HUES64 (cell line): ENCODE measurements at regions not wholly inside any gene's neighbourhood (a gene's known extent, or its start where the extent isn't known, plus 50 kb on each side); places are given as distances from the start of the nearest gene placed in this dataset.
"Not testable (repeated sequence)": the region's sequence is repeated elsewhere in the genome, so short reads cannot be mapped to it uniquely, and the experiment has no call there.

Experiments
- H3K27ac ChIP-seq: 2 replicates; pipeline ENCODE4 v1.7.0; 2013; ENCODE audit warnings: low read depth, low read length, inconsistent platforms
- H3K27me3 ChIP-seq: 2 replicates; pipeline ENCODE4 v1.6.1; 2013; ENCODE audit warnings: mild to moderate bottlenecking, low read length; ENCODE audit not compliant: insufficient read depth
- H3K36me3 ChIP-seq: 2 replicates; pipeline ENCODE4 v1.6.1; 2013; ENCODE audit warnings: mild to moderate bottlenecking, low read length; ENCODE audit not compliant: insufficient read depth
- H3K4me1 ChIP-seq: 2 replicates; pipeline ENCODE4 v1.6.1; 2013; ENCODE audit warnings: mild to moderate bottlenecking, low read length, moderate library complexity; ENCODE audit not compliant: insufficient read depth
- H3K4me3 ChIP-seq: 2 replicates; pipeline ENCODE4 v1.5.1; 2013; ENCODE audit warnings: mild to moderate bottlenecking, low read length, moderate library complexity
- H3K9ac ChIP-seq: 2 replicates; pipeline ENCODE4 v1.6.1; 2013; ENCODE audit warnings: mild to moderate bottlenecking, low read depth, low read length
- H3K9me3 ChIP-seq: 2 replicates; pipeline ENCODE4 v1.6.1; 2013; ENCODE audit warnings: low read depth, low read length; ENCODE audit not compliant: insufficient read depth
- WGBS: fragments of 150-250, 120-280 bp; methylation state at CpG from one replicate; pipeline ENCODE4 v1.1.7; 2013; ENCODE audit warnings: missing lambda C conversion rate; 5-methylcytosine and 5-hydroxymethylcytosine counted together

DNA sequence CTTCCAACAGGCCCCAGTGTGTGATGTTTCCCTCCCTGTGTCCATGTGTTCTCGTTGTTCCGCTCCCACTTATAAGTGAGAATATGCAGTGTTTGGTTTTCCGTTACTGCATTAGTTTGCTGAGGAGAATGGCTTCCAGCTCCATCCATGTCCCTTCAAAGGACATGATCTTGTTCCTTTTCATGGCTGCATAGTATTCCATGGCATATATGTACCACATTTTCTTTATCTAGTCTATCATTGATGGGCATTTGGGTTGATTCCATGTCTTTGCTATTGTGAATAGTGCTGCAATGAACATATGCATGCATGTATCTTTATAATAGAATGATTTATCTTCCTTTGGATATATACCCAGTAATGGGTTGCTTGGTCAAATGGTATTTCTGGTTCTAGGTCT lies 109.5 kb upstream of the PELI2 start:
- not testable (repeated sequence) for H3K9me3 ChIP-seq
- WGBS: 92% methylated on average over 3 of the region's 3 CpGs

GRCh38 chr14:56023661-56024081 lies 94.5 kb upstream of the PELI2 start:
- no peaks in the 10 kb centered on the region for H3K36me3 ChIP-seq
- H3K4me1 ChIP-seq: no peaks in the 10 kb centered on the region; the same call in 1 of the 2 replicates
- H3K27me3 ChIP-seq: no peaks in the 10 kb centered on the region
- H3K4me3 ChIP-seq: no peak overlapping the region
- peaks cover 13% of the 10 kb centered on the region for H3K9me3 ChIP-seq
- H3K9ac ChIP-seq: no peak overlapping the region
- WGBS: 83% methylated on average over 2 of the region's 2 CpGs
- no peak overlapping the region for H3K27ac ChIP-seq

More for the DNA sequence above, 109.5 kb upstream of the PELI2 start:
- not testable (repeated sequence) for H3K4me3 ChIP-seq, H3K27ac ChIP-seq, H3K36me3 ChIP-seq, H3K27me3 ChIP-seq, H3K9ac ChIP-seq
- H3K4me1 ChIP-seq: peaks cover 24% of the 10 kb centered on the region

GRCh38 chr14:56025191-56025590 lies 93.0 kb upstream of the PELI2 start:
- Histone ChIP-seq H3K4me1 (no peaks in the 10 kb centered on the region; the same call in 1 of the 2 replicates), H3K9me3 (peaks cover 9% of the 10 kb centered on the region), H3K4me3 (no peak overlapping the region), H3K27me3 (no peaks in the 10 kb centered on the region), H3K27ac (no peak overlapping the region), H3K9ac (no peak overlapping the region), H3K36me3 (no peaks in the 10 kb centered on the region)
- WGBS: 94% methylated on average over 3 of the region's 3 CpGs

DNA sequence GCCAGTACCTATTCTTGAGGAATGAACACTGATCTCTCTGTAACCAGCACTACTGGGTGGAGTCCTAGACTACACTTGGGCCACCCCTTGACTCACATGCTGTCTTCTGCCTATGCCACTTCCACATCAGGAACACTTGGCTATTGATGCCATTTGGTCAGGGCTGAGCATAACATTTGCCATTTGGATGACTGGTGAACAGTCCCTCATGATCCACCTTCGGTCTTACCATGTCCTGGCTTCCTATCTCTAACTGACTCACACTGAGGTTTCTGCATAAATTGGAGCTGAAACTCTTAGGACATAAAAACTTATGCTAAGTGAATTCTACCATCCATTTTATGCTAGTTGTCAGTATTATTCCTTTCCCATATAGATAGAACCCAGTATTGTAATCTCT lies 91.7 kb upstream of the PELI2 start:
- Histone ChIP-seq H3K4me1 (no peaks in the 10 kb centered on the region; the same call in 1 of the 2 replicates), H3K4me3 (no peak overlapping the region), H3K27ac (no peak overlapping the region), H3K36me3 (no peaks in the 10 kb centered on the region), H3K27me3 (no peaks in the 10 kb centered on the region), H3K9me3 (no peaks in the 10 kb centered on the region), H3K9ac (no peak overlapping the region)
- WGBS: 97% methylated on average over 1 of the region's 1 CpG

DNA sequence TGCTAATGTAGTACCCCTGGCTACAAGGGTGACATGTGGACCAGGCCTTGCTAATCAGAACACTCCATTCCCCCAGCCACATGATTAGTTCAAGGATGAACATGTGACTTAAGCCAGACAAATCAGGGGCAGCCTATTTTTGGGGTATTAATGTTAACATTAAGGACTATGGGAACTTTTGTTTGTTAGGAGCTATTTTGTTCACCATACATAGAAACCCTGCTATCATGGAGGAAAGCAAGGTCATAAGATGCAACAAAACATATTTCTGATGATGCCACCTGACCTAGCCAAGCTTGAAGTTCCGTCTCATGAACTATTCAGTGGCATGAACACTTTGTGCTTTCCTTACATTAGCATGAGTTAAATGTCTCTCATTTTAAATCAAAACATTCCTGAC lies 90.8 kb upstream of the PELI2 start:
- H3K4me1 ChIP-seq: no peaks in the 10 kb centered on the region; the same call in 1 of the 2 replicates
- no peak overlapping the region for H3K27ac ChIP-seq
- 90% methylated on average over 1 of the region's 1 CpG for whole genome bisulfite sequencing
- no peaks in the 10 kb centered on the region for H3K36me3 ChIP-seq
- no peak overlapping the region for H3K9ac ChIP-seq
- no peaks in the 10 kb centered on the region for H3K27me3 ChIP-seq
- H3K4me3 ChIP-seq: no peak overlapping the region
- no peaks in the 10 kb centered on the region for H3K9me3 ChIP-seq

- Histone ChIP-seq H3K27ac (no peak overlapping the region), H3K36me3 (no peaks in the 10 kb centered on the region), H3K9me3 (no peaks in the 10 kb centered on the region), H3K4me3 (no peak overlapping the region), H3K27me3 (no peaks in the 10 kb centered on the region), H3K4me1 (no peaks in the 10 kb centered on the region; the same call in 1 of the 2 replicates), H3K9ac (no peak overlapping the region)
- WGBS: 94% methylated on average over 2 of the region's 2 CpGs
Measured at GRCh38 chr14:56027916-56028712, 90.1 kb upstream of the PELI2 start.

- H3K4me1 ChIP-seq: no peaks in the 10 kb centered on the region
- no peaks in the 10 kb centered on the region for H3K27me3 ChIP-seq
- H3K9me3 ChIP-seq: no peaks in the 10 kb centered on the region
- H3K4me3 ChIP-seq: no peak overlapping the region
- H3K36me3 ChIP-seq: no peaks in the 10 kb centered on the region
- WGBS: 75% methylated on average over 4 of the region's 5 CpGs
- H3K27ac ChIP-seq: no peak overlapping the region
- no peak overlapping the region for H3K9ac ChIP-seq
Measured at GRCh38 chr14:56036353-56036752, 81.9 kb upstream of the PELI2 start.

- H3K9ac ChIP-seq: no peak overlapping the region
- H3K9me3 ChIP-seq: no peaks in the 10 kb centered on the region
- 93% methylated on average over 2 of the region's 2 CpGs for WGBS
- no peaks in the 10 kb centered on the region for H3K27me3 ChIP-seq
- H3K27ac ChIP-seq: no peak overlapping the region
- H3K4me1 ChIP-seq: no peaks in the 10 kb centered on the region
- H3K4me3 ChIP-seq: no peak overlapping the region
- H3K36me3 ChIP-seq: no peaks in the 10 kb centered on the region
Measured at GRCh38 chr14:56040121-56040520, 78.1 kb upstream of the PELI2 start.

GRCh38 chr14:56044196-56044595 lies 74.0 kb upstream of the PELI2 start:
- no peaks in the 10 kb centered on the region for H3K27me3 ChIP-seq
- 100% methylated on average over 2 of the region's 2 CpGs for WGBS
- H3K36me3 ChIP-seq: no peaks in the 10 kb centered on the region
- no peak overlapping the region for H3K4me3 ChIP-seq
- no peaks in the 10 kb centered on the region for H3K9me3 ChIP-seq
- no peak overlapping the region for H3K9ac ChIP-seq
- H3K4me1 ChIP-seq: no peaks in the 10 kb centered on the region
- H3K27ac ChIP-seq: no peak overlapping the region

DNA sequence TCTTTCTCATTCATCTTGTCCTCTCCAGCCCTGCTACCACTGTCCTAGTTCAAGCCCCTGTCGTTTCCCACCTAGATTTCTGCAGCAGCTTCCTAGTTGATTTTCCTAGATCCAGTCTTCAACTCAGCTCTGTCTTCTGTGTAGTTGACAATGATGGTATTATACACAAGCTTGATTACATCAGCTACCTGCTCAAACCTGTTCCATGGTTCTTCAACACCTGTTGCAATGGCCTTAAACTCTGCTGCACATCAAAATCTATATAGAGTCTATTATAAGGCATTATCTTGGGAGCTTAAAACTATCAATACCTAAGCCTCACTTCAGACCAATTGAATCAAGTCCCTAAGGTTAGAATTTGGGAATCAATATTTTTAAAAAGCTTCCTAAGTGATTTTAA lies 71.7 kb upstream of the PELI2 start:
- 93% methylated on average over 1 of the region's 1 CpG for WGBS

DNA sequence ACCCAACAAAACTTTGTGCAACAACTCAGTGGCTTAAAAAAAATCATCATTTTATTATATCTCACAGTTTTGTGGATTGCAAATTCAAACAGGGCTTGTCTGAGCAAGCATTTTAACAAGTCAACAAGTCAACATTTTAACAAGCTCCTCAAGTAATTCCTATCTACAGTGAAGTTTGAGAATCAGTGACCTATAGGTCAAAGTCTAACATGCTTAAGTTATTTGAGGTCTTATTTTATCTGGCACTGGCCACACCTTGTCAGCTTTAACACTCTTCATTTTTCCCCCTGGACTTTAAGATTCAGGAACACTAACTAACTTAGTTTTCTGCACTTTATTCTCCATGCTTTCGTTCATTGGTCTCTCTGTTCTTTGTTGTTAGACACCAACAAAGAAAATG lies 71.2 kb upstream of the PELI2 start:
- Histone ChIP-seq H3K9ac (no peak overlapping the region), H3K27me3 (no peaks in the 10 kb centered on the region), H3K4me1 (no peaks in the 10 kb centered on the region), H3K4me3 (no peak overlapping the region), H3K9me3 (no peaks in the 10 kb centered on the region), H3K27ac (no peak overlapping the region), H3K36me3 (no peaks in the 10 kb centered on the region)
- 100% methylated on average over 1 of the region's 1 CpG for WGBS

More for the DNA sequence above, 71.7 kb upstream of the PELI2 start:
- H3K9ac ChIP-seq: no peak overlapping the region
- no peaks in the 10 kb centered on the region for H3K27me3 ChIP-seq
- no peaks in the 10 kb centered on the region for H3K9me3 ChIP-seq
- H3K4me3 ChIP-seq: no peak overlapping the region
- H3K36me3 ChIP-seq: no peaks in the 10 kb centered on the region
- no peak overlapping the region for H3K27ac ChIP-seq
- no peaks in the 10 kb centered on the region for H3K4me1 ChIP-seq
